ENCODE measurements at regions not wholly inside any gene's neighbourhood (a gene's known extent, or its start where the extent isn't known, plus 50 kb on each side); places are given as distances from the start of the nearest gene placed in this dataset.

- Histone ChIP-seq H3K4me1 (replicated peaks in 1 of 4; ENCODE audit: control insufficient read depth in 3 of 4, insufficient read depth in 4 of 4, low read length in 3 of 4) (no peaks in the 10 kb centered on the region), H3K4ac (replicated peaks; ENCODE audit: insufficient read length, low read depth, low read length) (no peak overlapping the region), H2BK120ac (replicated peaks; ENCODE audit: low read depth, low read length) (no peak overlapping the region), H2BK5ac (ENCODE audit: low read depth, low read length) (no peak overlapping the region), H3K27ac (ENCODE audit: low read depth, low read length) (no peak overlapping the region), H4K91ac (replicated peaks; ENCODE audit: insufficient read length, low read length) (no peak overlapping the region), H3K23ac (ENCODE audit: insufficient read length) (no peak overlapping the region), H3K4me3 (ENCODE audit: extremely low read depth in 1 of 4, insufficient read depth in 2 of 4, low read depth in 3 of 4, low read length in 4 of 4) (no peak overlapping the region), H2BK20ac (ENCODE audit: low read length) (no peak overlapping the region), H4K5ac (ENCODE audit: insufficient read length, low read depth, low read length) (no peak overlapping the region), H4K8ac (ENCODE audit: extremely low read depth, insufficient read depth, low read length) (no peak overlapping the region), H3K56ac (replicated peaks; ENCODE audit: insufficient read length, low read depth, low read length) (no peak overlapping the region), H3K36me3 (ENCODE audit: control insufficient read depth in 2 of 4, insufficient read depth in 4 of 4, low read length in 3 of 4) (no peaks in the 10 kb centered on the region), H2BK12ac (ENCODE audit: low read depth, low read length) (no peak overlapping the region), H4K20me1 (replicated peaks in 1 of 2; ENCODE audit: control insufficient read depth in 1 of 2, insufficient read depth in 2 of 2, low read length in 2 of 2) (no peaks in the 10 kb centered on the region), H3K9me3 (ENCODE audit: insufficient read depth in 2 of 2, low read depth in 1 of 2, low read length in 1 of 2) (no peaks in the 10 kb centered on the region), H3K23me2 (ENCODE audit: low read depth, low read length) (no peaks in the 10 kb centered on the region), H3K14ac (ENCODE audit: insufficient read length) (no peak overlapping the region), H3K79me2 (ENCODE audit: control insufficient read depth in 1 of 2, insufficient read depth in 2 of 2, low read length in 2 of 2) (no peaks in the 10 kb centered on the region), H2BK15ac (ENCODE audit: low read length) (no peak overlapping the region), H2AFZ (ENCODE audit: low read length) (no peak overlapping the region), H3K4me2 (ENCODE audit: insufficient read depth in 1 of 2, low read depth in 2 of 2, low read length in 2 of 2) (no peak overlapping the region), H2AK5ac (ENCODE audit: low read depth, low read length) (no peak overlapping the region), H3K18ac (ENCODE audit: extremely low read depth, low read length) (no peak overlapping the region), H3K79me1 (ENCODE audit: low read depth, low read length) (no peaks in the 10 kb centered on the region), H3K9ac (replicated peaks in 1 of 4; ENCODE audit: extremely low read depth in 1 of 4, low read depth in 3 of 4, low read length in 3 of 4) (no peak overlapping the region), H3K27me3 (replicated peaks in 1 of 4; ENCODE audit: control insufficient read depth in 3 of 4, extremely low read depth in 1 of 4, insufficient read depth in 3 of 4, low read length in 3 of 4) (no peaks in the 10 kb centered on the region)
- 65% methylated on average over 1 of the region's 1 CpG; no CpG with 5 or more reads in 1 of the 2 experiments for WGBS, 2 experiments (ENCODE audit: extremely low coverage in 1 of 2, insufficient coverage in 1 of 2, insufficient read length in 1 of 2, insufficient replicate concordance in 2 of 2, low coverage in 1 of 2, low lambda C conversion rate in 2 of 2, missing lambda C conversion rate in 1 of 2)
- TF ChIP-seq SUZ12 (IDR thresholded peaks at IDR 0.05; ENCODE audit: low read length) (no peak), KDM4A (IDR thresholded peaks at IDR 0.05; ENCODE audit: low read depth, low read length, severe bottlenecking) (no peak), RNF2 (IDR thresholded peaks at IDR 0.05; ENCODE audit: borderline replicate concordance, low read depth, low read length, missing control alignments, poor library complexity, severe bottlenecking) (no peak), PHF8 (conservative IDR thresholded peaks at IDR 0.05; ENCODE audit: low read depth, low read length) (no peak), SIN3A (conservative IDR thresholded peaks at IDR 0.05 in 1 of 2, IDR thresholded peaks at IDR 0.05 in 1 of 2; ENCODE audit: low read depth in 1 of 2, low read length in 2 of 2) (no peak), TAF1 (IDR thresholded peaks at IDR 0.05; ENCODE audit: low read depth, low read length) (no peak), SP2 (IDR thresholded peaks at IDR 0.05; ENCODE audit: low read length) (no peak), E2F6 (IDR thresholded peaks at IDR 0.05) (no peak), TAF7 (optimal IDR thresholded peaks at IDR 0.05; ENCODE audit: borderline replicate concordance, low read depth, low read length) (no peak), BCL11A (IDR thresholded peaks at IDR 0.05; ENCODE audit: low read depth in 2 of 2, low read length in 2 of 2) (no peak)
- ChIA-PET POLR2A (ENCODE audit: partially characterized antibody) (no interaction called here), CTCF (ENCODE audit: partially characterized antibody) (no interaction called here)
- no peak for FAIRE-seq
- DNase-seq (ENCODE audit: low read depth in 1 of 2, low spot score in 2 of 2) = no peak
Observed at GRCh38 chr2:18208956-18209355, 330.5 kb downstream of the KCNS3 start.
